Glutamatergic neuron (in vitro differentiated cells): ENCODE measurements at regions not wholly inside any gene's neighbourhood (a gene's known extent, or its start where the extent isn't known, plus 50 kb on each side); places are given as distances from the start of the nearest gene placed in this dataset.

ENCODE experiments used
- DNase-seq: peaks from one replicate; pipeline ENCODE4 v3.0.0; 2022
- H3K27ac Mint-ChIP-seq: one replicate; pipeline ENCODE4 v1.8.0; 2020; ENCODE audit warnings: mild to moderate bottlenecking, mixed read lengths, inconsistent platforms; ENCODE audit not compliant: unreplicated experiment
- H3K27me3 Mint-ChIP-seq: one replicate; pipeline ENCODE4 v1.8.0; 2020; ENCODE audit warnings: mild to moderate bottlenecking, moderate library complexity, mixed read lengths, inconsistent platforms; ENCODE audit not compliant: unreplicated experiment
- H3K36me3 Mint-ChIP-seq: one replicate; pipeline ENCODE4 v1.8.0; 2020; ENCODE audit warnings: mild to moderate bottlenecking, mixed read lengths, inconsistent platforms; ENCODE audit not compliant: unreplicated experiment
- H3K4me1 Mint-ChIP-seq: one replicate; pipeline ENCODE4 v1.8.0; 2020; ENCODE audit warnings: mild to moderate bottlenecking, low read depth, mixed read lengths, inconsistent platforms; ENCODE audit not compliant: unreplicated experiment
- H3K4me3 Mint-ChIP-seq: one replicate; pipeline ENCODE4 v1.8.0; 2020; ENCODE audit warnings: mild to moderate bottlenecking, mixed read lengths, inconsistent platforms; ENCODE audit not compliant: unreplicated experiment
- H3K9me3 Mint-ChIP-seq: one replicate; pipeline ENCODE4 v1.8.0; 2020; ENCODE audit warnings: mild to moderate bottlenecking, moderate library complexity, mixed read lengths, inconsistent platforms; ENCODE audit not compliant: unreplicated experiment
- CTCF ChIP-seq: fragments of 200-600 bp; sonication (generic); IDR thresholded peaks from one replicate; pipeline ENCODE4 v1.5.0; 2021; ENCODE audit not compliant: partially characterized antibody, unreplicated experiment

DNA sequence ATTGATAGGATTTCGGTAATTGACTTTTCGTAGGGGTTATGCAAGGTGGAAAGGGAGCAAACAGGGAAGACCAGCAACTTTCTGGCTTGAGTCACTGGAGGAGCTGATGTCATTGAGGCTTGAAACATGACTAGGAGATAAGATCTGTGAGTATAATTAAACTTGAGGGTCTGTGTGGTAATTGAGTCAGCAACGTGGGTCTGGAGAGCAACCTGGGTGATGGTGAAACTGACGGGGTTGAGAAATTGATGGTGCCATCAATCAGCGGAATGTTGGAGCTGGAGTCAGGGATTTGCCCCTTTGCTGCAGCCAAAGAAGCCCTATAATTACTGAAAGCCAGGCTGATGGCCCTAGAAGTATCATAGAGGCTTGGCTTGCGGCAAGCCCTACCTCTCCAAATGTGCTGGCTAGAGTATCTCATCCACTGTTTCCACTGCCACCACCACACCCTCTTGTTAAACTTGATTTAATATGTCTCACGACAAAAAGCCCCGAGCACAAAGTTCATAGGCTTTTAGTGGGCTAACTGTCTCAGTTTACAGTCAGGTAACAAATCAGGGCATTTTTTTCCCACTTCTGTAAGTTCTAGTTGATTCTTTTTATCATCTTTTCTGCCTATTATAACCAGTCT, 186.9 kb upstream of the ELAC2 start:
- H3K9me3 Mint-ChIP-seq = peaks cover 2% of the 10 kb centered on the region

GRCh38 chr17:13202835-13203234, 185.0 kb upstream of the ELAC2 start:
- H3K4me1 Mint-ChIP-seq = no peaks in the 10 kb centered on the region
- peaks cover 1% of the 10 kb centered on the region for H3K27me3 Mint-ChIP-seq
- no peak for DNase-seq
- H3K27ac Mint-ChIP-seq = no peak overlapping the region
- H3K36me3 Mint-ChIP-seq = no peaks in the 10 kb centered on the region
- H3K9me3 Mint-ChIP-seq = no peaks in the 10 kb centered on the region
- no peak overlapping the region for H3K4me3 Mint-ChIP-seq
- TF ChIP-seq CTCF = no peak

More for the DNA sequence above, 186.9 kb upstream of the ELAC2 start:
- TF ChIP-seq CTCF = no peak
- Mint-ChIP-seq H3K27me3 (no peaks in the 10 kb centered on the region), H3K36me3 (peaks cover 3% of the 10 kb centered on the region), H3K4me1 (no peaks in the 10 kb centered on the region), H3K4me3 (no peak overlapping the region), H3K27ac (no peak overlapping the region)
- DNase-seq = no peak

GRCh38 chr17:13200671-13201070, 182.8 kb upstream of the ELAC2 start:
- no peaks in the 10 kb centered on the region for H3K9me3 Mint-ChIP-seq
- no peak for DNase-seq
- H3K4me1 Mint-ChIP-seq = no peaks in the 10 kb centered on the region
- H3K36me3 Mint-ChIP-seq = no peaks in the 10 kb centered on the region
- no peak for TF ChIP-seq CTCF
- H3K4me3 Mint-ChIP-seq = no peak overlapping the region
- no peak overlapping the region for H3K27ac Mint-ChIP-seq
- peaks cover 1% of the 10 kb centered on the region for H3K27me3 Mint-ChIP-seq

DNA sequence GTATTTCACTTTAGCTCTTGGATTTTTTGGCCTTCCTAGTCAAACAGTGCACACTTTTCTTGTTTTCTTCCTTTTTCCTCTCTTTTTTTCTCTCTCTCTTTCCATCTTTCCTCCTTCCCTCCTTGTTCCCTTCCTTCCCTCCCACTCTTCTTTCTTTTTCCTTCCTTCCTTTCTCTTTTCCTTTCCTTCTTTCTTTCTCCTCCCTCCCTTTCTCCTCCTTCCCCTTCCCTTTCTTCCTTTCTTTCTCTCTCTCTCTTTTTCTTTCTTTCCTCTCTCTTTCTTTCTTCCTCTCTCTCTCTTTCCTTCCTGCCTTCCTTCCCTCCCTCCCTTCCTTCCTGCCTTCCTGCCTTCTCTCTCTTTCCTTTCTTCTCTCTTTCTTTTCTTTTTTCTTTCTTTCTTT, 181.6 kb upstream of the ELAC2 start:
- no peaks in the 10 kb centered on the region for H3K4me1 Mint-ChIP-seq
- no peak overlapping the region for H3K27ac Mint-ChIP-seq
- peaks cover 1% of the 10 kb centered on the region for H3K27me3 Mint-ChIP-seq
- no peaks in the 10 kb centered on the region for H3K36me3 Mint-ChIP-seq
- TF ChIP-seq CTCF = no peak
- DNase-seq = no peak
- no peak overlapping the region for H3K4me3 Mint-ChIP-seq
- H3K9me3 Mint-ChIP-seq = no peaks in the 10 kb centered on the region

DNA sequence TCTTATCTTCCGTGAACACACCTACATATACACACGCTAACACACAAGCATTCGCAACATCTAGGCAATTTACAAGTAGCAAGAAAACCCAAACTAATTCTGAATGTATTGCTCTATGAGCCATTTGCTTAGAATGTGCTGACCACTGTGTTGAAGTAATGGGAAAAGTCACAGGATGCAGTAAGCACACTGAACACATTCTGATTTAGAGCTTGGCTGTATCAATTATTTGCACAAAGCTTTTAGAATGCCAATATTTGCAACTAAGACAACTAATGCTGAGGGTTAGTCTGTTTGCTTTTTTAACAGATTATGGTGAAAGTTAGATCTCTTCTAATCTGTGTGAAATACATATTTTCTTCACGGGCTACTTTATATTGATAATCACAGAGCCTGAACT, 179.8 kb upstream of the ELAC2 start:
- Mint-ChIP-seq H3K4me1 (no peaks in the 10 kb centered on the region), H3K27me3 (peaks cover 1% of the 10 kb centered on the region), H3K27ac (no peak overlapping the region), H3K9me3 (no peaks in the 10 kb centered on the region), H3K4me3 (no peak overlapping the region), H3K36me3 (no peaks in the 10 kb centered on the region)
- TF ChIP-seq CTCF = no peak
- DNase-seq = no peak
